Suprapubic skin (tissue), 3 donors: ENCODE measurements at regions not wholly inside any gene's neighbourhood (a gene's known extent, or its start where the extent isn't known, plus 50 kb on each side); places are given as distances from the start of the nearest gene placed in this dataset.

Source experiments
- POLR2A ChIP-seq, 2 donors: fragments of 450-650 bp; IDR thresholded peaks; one replicate each; pipeline ENCODE4 v1.6.1; 2017; ENCODE audit warnings: antibody characterized with exemption in 2 of 2, mild to moderate bottlenecking in 2 of 2, moderate library complexity in 2 of 2
- TF ChIP-seq, protein P1 (sequence below), 2 donors: fragments of 200-600 bp in 1 of 2; fragments of 450-650 bp in 1 of 2; sonication (generic) in 1 of 2; IDR thresholded peaks; one replicate each; pipeline ENCODE4 v1.5.1; 2016 to 2019; ENCODE audit warnings: antibody characterized with exemption in 2 of 2, mild to moderate bottlenecking in 1 of 2, moderate library complexity in 1 of 2

GRCh38 chr13:83538636-83539035 is 343.6 kb downstream of the SLITRK1 start:
- TF ChIP-seq POLR2A (IDR thresholded peaks at IDR 0.05): no peak
- TF ChIP-seq, protein P1, sequence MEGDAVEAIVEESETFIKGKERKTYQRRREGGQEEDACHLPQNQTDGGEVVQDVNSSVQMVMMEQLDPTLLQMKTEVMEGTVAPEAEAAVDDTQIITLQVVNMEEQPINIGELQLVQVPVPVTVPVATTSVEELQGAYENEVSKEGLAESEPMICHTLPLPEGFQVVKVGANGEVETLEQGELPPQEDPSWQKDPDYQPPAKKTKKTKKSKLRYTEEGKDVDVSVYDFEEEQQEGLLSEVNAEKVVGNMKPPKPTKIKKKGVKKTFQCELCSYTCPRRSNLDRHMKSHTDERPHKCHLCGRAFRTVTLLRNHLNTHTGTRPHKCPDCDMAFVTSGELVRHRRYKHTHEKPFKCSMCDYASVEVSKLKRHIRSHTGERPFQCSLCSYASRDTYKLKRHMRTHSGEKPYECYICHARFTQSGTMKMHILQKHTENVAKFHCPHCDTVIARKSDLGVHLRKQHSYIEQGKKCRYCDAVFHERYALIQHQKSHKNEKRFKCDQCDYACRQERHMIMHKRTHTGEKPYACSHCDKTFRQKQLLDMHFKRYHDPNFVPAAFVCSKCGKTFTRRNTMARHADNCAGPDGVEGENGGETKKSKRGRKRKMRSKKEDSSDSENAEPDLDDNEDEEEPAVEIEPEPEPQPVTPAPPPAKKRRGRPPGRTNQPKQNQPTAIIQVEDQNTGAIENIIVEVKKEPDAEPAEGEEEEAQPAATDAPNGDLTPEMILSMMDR (IDR thresholded peaks at IDR 0.05): no peak
